GM23338 (cell line): ENCODE measurements at regions not wholly inside any gene's neighbourhood (a gene's known extent, or its start where the extent isn't known, plus 50 kb on each side); places are given as distances from the start of the nearest gene placed in this dataset.

Experiments used
- ATAC-seq: fragments of 200-7000 bp; cut with Tn5 transposase; 3 replicates; pipeline ENCODE4 v1.9.1; 2020
- DNase-seq: peaks from one replicate; pipeline ENCODE4 v3.0.0-alpha.2; 2015; ENCODE audit warnings: low spot score
- H2AFZ ChIP-seq: fragments of 200-600 bp; sonication (generic); 2 replicates; pipeline ENCODE4 v1.8.0; 2016; ENCODE audit warnings: antibody characterized with exemption, mild to moderate bottlenecking, moderate library complexity
- H3F3A ChIP-seq: fragments of 200-600 bp; sonication (generic); replicated peaks from 2 replicates; pipeline ENCODE4 v1.8.0; 2017; ENCODE audit warnings: antibody characterized with exemption, mixed run types, low read depth
- H3K27ac ChIP-seq: fragments of 200-600 bp; sonication (generic); 2 replicates; pipeline ENCODE4 v1.6.1; 2016; ENCODE audit warnings: low read depth
- H3K27me3 ChIP-seq: fragments of 200-600 bp; sonication (generic); 2 replicates; pipeline ENCODE4 v1.8.0; 2016; ENCODE audit warnings: mild to moderate bottlenecking, mixed run types, moderate library complexity; ENCODE audit not compliant: insufficient read depth
- H3K36me3 ChIP-seq: fragments of 200-600 bp; sonication (generic); 2 replicates; pipeline ENCODE4 v1.8.0; 2016; ENCODE audit warnings: mild to moderate bottlenecking; ENCODE audit not compliant: insufficient read depth
- H3K4me1 ChIP-seq: fragments of 200-600 bp; sonication (generic); 2 replicates; pipeline ENCODE4 v1.8.0; 2016; ENCODE audit warnings: mild to moderate bottlenecking, moderate library complexity; ENCODE audit not compliant: insufficient read depth
- H3K4me2 ChIP-seq: fragments of 200-600 bp; sonication (generic); 2 replicates; pipeline ENCODE4 v1.7.1; 2017; ENCODE audit warnings: mixed run types
- H3K4me3 ChIP-seq: fragments of 200-600 bp; sonication (generic); 2 replicates; pipeline ENCODE4 v1.6.1; 2016; ENCODE audit warnings: mixed run types
- H3K79me2 ChIP-seq: fragments of 200-600 bp; sonication (generic); replicated peaks from 2 replicates; pipeline ENCODE4 v1.8.0; 2017; ENCODE audit warnings: mild to moderate bottlenecking; ENCODE audit not compliant: insufficient read depth
- H3K9me2 ChIP-seq: fragments of 200-600 bp; sonication (generic); 2 replicates; pipeline ENCODE4 v1.8.0; 2017; ENCODE audit not compliant: insufficient read depth
- H4K20me1 ChIP-seq: fragments of 200-600 bp; sonication (generic); replicated peaks from 2 replicates; pipeline ENCODE4 v1.8.0; 2017; ENCODE audit warnings: mild to moderate bottlenecking; ENCODE audit not compliant: insufficient read depth
- H3K27ac Mint-ChIP-seq: 2 replicates; pipeline ENCODE4 v1.8.0; 2020; ENCODE audit warnings: inconsistent platforms, mild to moderate bottlenecking, moderate library complexity, mixed read lengths
- H3K27me3 Mint-ChIP-seq: 3 replicates; pipeline ENCODE4 v1.8.0; 2022; ENCODE audit warnings: low read depth, mild to moderate bottlenecking, moderate library complexity, mixed read lengths, inconsistent platforms; ENCODE audit not compliant: insufficient read depth, poor library complexity
- H3K36me3 Mint-ChIP-seq: 3 replicates; pipeline ENCODE4 v1.8.0; 2021; ENCODE audit warnings: low read depth, mild to moderate bottlenecking, inconsistent platforms, moderate library complexity, mixed read lengths
- H3K4me1 Mint-ChIP-seq: 3 replicates; pipeline ENCODE4 v1.8.0; 2020; ENCODE audit warnings: mild to moderate bottlenecking, inconsistent platforms, mixed read lengths
- H3K4me3 Mint-ChIP-seq: 3 replicates; pipeline ENCODE4 v1.8.0; 2021; ENCODE audit warnings: moderate library complexity, mild to moderate bottlenecking, inconsistent platforms, mixed read lengths
- H3K9me3 Mint-ChIP-seq: 3 replicates; pipeline ENCODE4 v1.8.0; 2020; ENCODE audit warnings: moderate library complexity, mild to moderate bottlenecking, inconsistent platforms, mixed read lengths
- CREB1 ChIP-seq: fragments of 250-450 bp; sonication (Bioruptor Pico); IDR thresholded peaks from 2 replicates; pipeline ENCODE4 v1.5.0; 2020; ENCODE audit warnings: low read depth, mild to moderate bottlenecking, moderate library complexity
- EZH2 ChIP-seq: fragments of 200-600 bp; sonication (generic); IDR thresholded peaks from one replicate; pipeline ENCODE4 v1.8.0; 2017; ENCODE audit warnings: antibody characterized with exemption, mild to moderate bottlenecking, low read depth; ENCODE audit not compliant: unreplicated experiment
- EZH2phosphoT487 ChIP-seq: fragments of 200-600 bp; sonication (generic); IDR thresholded peaks from one replicate; pipeline ENCODE4 v1.8.1; 2018; ENCODE audit warnings: antibody characterized with exemption; ENCODE audit not compliant: unreplicated experiment
- JUNB ChIP-seq: IDR thresholded peaks from one replicate; pipeline ENCODE4 v1.6.1; 2016; ENCODE audit warnings: antibody characterized with exemption; ENCODE audit not compliant: unreplicated experiment
- NANOG ChIP-seq: IDR thresholded peaks from 2 replicates; pipeline ENCODE4 v1.6.1; 2016; ENCODE audit warnings: antibody characterized with exemption, borderline replicate concordance
- ZNF114 ChIP-seq: fragments of 250-450 bp; sonication (Bioruptor Pico); IDR thresholded peaks from 2 replicates; pipeline ENCODE4 v1.5.0; 2020; ENCODE audit warnings: mild to moderate bottlenecking, moderate library complexity
- ZNF331 ChIP-seq: fragments of 250-450 bp; sonication (Bioruptor Pico); IDR thresholded peaks from 2 replicates; pipeline ENCODE4 v1.5.0; 2020; ENCODE audit warnings: low read depth, mild to moderate bottlenecking, moderate library complexity
- TF ChIP-seq, protein P1 (sequence below), 2 experiments: fragments of 200-600 bp in 1 of 2; sonication (generic) in 1 of 2; conservative IDR thresholded peaks; 2 replicates each; pipeline versions ENCODE4 v1.5.1 to v1.6.1; 2016 to 2017; ENCODE audit warnings: antibody characterized with exemption in 2 of 2, low read depth in 2 of 2, mild to moderate bottlenecking in 2 of 2, moderate library complexity in 1 of 2
- TF ChIP-seq, protein P2 (sequence below): fragments of 250-450 bp; sonication (Bioruptor Pico); IDR thresholded peaks from 2 replicates; pipeline ENCODE4 v1.5.0; 2020; ENCODE audit warnings: mild to moderate bottlenecking, moderate library complexity
- TF ChIP-seq, protein P3 (sequence below): IDR thresholded peaks from one replicate; pipeline ENCODE4 v1.6.1; 2018; ENCODE audit warnings: antibody characterized with exemption; ENCODE audit not compliant: unreplicated experiment

DNA sequence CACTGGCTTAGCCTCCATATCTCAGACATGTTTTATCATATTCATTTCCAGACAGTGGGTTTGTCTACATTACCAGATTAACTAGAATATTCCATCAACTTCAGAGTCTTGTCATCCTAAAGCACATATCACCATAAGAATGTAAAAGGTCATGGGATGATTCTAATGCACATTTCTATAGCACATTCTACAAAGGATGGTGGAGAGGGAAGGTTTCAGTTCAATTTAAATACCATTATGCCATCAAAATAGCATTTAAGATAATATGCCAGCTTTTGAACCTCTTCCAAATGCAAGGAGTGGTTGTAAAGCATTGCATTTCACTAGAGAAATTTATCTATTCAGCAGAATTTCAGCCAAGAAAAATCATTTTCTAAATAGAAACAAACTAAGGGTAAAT, 970.5 kb downstream of the TTLL7 start:
- no peaks in the 10 kb centered on the region for H3K27me3 ChIP-seq
- Mint-ChIP-seq H3K36me3 (peaks cover 26% of the 10 kb centered on the region), H3K27ac (no peak overlapping the region; the same call in 1 of the 2 replicates), H3K4me1 (peaks cover 12% of the 10 kb centered on the region), H3K9me3 (peaks cover 23% of the 10 kb centered on the region), H3K4me3 (no peak overlapping the region), H3K27me3 (no peaks in the 10 kb centered on the region)
- H3K36me3 ChIP-seq, result no peaks in the 10 kb centered on the region
- TF ChIP-seq, protein P1, sequence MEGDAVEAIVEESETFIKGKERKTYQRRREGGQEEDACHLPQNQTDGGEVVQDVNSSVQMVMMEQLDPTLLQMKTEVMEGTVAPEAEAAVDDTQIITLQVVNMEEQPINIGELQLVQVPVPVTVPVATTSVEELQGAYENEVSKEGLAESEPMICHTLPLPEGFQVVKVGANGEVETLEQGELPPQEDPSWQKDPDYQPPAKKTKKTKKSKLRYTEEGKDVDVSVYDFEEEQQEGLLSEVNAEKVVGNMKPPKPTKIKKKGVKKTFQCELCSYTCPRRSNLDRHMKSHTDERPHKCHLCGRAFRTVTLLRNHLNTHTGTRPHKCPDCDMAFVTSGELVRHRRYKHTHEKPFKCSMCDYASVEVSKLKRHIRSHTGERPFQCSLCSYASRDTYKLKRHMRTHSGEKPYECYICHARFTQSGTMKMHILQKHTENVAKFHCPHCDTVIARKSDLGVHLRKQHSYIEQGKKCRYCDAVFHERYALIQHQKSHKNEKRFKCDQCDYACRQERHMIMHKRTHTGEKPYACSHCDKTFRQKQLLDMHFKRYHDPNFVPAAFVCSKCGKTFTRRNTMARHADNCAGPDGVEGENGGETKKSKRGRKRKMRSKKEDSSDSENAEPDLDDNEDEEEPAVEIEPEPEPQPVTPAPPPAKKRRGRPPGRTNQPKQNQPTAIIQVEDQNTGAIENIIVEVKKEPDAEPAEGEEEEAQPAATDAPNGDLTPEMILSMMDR (conservative IDR thresholded peaks at IDR 0.05; ENCODE audit: low read depth in 2 of 2), result no peak
- no peak for TF ChIP-seq CREB1 (CRISPR knock-in tag)
- DNase-seq (no peak), ATAC-seq (no peak)
- H3K79me2 ChIP-seq, result no peaks in the 10 kb centered on the region
- 0 out of 2 replicates have a peak, but pooled peaks cover 4% of the 10 kb centered on the region for H3K9me2 ChIP-seq
- H3K4me1 ChIP-seq, result peaks cover 17% of the 10 kb centered on the region; the same call in 1 of the 2 replicates
- no peak overlapping the region for H3K27ac ChIP-seq
- no peak overlapping the region for H3K4me3 ChIP-seq
- H3F3A ChIP-seq, result no peaks in the 10 kb centered on the region
- no peak overlapping the region for H2AFZ ChIP-seq
- H4K20me1 ChIP-seq, result no peaks in the 10 kb centered on the region
- no peak overlapping the region for H3K4me2 ChIP-seq

DNA sequence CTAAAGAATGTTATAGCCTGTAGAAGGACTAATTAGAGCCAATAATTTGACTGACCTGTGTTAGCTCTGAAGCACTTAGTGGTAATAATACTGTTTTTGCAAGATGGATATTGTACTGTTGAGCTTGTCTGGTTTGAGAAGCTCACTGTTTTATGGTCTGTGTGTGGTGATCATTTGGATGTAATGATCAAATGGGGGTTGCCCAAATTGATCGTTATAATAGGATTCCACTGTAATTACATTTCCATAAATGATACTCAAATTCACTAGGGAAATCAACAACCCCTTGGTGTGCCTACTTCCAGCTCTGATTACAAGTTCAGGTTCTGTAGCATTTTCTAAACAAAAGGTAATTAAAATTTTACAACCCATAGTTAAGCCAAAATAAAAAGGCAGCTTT, 971.4 kb downstream of the TTLL7 start:
- Mint-ChIP-seq H3K27me3 (no peaks in the 10 kb centered on the region), H3K9me3 (peaks cover 13% of the 10 kb centered on the region), H3K27ac (no peak overlapping the region), H3K4me3 (no peak overlapping the region), H3K36me3 (peaks cover 17% of the 10 kb centered on the region), H3K4me1 (peaks cover 12% of the 10 kb centered on the region)
- no peak for DNase-seq
- no peak overlapping the region for H2AFZ ChIP-seq
- H3K4me3 ChIP-seq, result no peak overlapping the region
- H3K4me1 ChIP-seq, result peaks cover 17% of the 10 kb centered on the region; the same call in 1 of the 2 replicates
- no peak overlapping the region for H3K4me2 ChIP-seq
- H3K36me3 ChIP-seq, result no peaks in the 10 kb centered on the region
- no peaks in the 10 kb centered on the region for H4K20me1 ChIP-seq
- no peak overlapping the region for H3K27ac ChIP-seq
- H3F3A ChIP-seq, result no peaks in the 10 kb centered on the region
- 0 out of 2 replicates have a peak, but pooled peaks cover 4% of the 10 kb centered on the region for H3K9me2 ChIP-seq
- no peaks in the 10 kb centered on the region for H3K27me3 ChIP-seq
- no peaks in the 10 kb centered on the region for H3K79me2 ChIP-seq
- no peak for ATAC-seq
- TF ChIP-seq EZH2phosphoT487, result no peak
- TF ChIP-seq, protein P2, sequence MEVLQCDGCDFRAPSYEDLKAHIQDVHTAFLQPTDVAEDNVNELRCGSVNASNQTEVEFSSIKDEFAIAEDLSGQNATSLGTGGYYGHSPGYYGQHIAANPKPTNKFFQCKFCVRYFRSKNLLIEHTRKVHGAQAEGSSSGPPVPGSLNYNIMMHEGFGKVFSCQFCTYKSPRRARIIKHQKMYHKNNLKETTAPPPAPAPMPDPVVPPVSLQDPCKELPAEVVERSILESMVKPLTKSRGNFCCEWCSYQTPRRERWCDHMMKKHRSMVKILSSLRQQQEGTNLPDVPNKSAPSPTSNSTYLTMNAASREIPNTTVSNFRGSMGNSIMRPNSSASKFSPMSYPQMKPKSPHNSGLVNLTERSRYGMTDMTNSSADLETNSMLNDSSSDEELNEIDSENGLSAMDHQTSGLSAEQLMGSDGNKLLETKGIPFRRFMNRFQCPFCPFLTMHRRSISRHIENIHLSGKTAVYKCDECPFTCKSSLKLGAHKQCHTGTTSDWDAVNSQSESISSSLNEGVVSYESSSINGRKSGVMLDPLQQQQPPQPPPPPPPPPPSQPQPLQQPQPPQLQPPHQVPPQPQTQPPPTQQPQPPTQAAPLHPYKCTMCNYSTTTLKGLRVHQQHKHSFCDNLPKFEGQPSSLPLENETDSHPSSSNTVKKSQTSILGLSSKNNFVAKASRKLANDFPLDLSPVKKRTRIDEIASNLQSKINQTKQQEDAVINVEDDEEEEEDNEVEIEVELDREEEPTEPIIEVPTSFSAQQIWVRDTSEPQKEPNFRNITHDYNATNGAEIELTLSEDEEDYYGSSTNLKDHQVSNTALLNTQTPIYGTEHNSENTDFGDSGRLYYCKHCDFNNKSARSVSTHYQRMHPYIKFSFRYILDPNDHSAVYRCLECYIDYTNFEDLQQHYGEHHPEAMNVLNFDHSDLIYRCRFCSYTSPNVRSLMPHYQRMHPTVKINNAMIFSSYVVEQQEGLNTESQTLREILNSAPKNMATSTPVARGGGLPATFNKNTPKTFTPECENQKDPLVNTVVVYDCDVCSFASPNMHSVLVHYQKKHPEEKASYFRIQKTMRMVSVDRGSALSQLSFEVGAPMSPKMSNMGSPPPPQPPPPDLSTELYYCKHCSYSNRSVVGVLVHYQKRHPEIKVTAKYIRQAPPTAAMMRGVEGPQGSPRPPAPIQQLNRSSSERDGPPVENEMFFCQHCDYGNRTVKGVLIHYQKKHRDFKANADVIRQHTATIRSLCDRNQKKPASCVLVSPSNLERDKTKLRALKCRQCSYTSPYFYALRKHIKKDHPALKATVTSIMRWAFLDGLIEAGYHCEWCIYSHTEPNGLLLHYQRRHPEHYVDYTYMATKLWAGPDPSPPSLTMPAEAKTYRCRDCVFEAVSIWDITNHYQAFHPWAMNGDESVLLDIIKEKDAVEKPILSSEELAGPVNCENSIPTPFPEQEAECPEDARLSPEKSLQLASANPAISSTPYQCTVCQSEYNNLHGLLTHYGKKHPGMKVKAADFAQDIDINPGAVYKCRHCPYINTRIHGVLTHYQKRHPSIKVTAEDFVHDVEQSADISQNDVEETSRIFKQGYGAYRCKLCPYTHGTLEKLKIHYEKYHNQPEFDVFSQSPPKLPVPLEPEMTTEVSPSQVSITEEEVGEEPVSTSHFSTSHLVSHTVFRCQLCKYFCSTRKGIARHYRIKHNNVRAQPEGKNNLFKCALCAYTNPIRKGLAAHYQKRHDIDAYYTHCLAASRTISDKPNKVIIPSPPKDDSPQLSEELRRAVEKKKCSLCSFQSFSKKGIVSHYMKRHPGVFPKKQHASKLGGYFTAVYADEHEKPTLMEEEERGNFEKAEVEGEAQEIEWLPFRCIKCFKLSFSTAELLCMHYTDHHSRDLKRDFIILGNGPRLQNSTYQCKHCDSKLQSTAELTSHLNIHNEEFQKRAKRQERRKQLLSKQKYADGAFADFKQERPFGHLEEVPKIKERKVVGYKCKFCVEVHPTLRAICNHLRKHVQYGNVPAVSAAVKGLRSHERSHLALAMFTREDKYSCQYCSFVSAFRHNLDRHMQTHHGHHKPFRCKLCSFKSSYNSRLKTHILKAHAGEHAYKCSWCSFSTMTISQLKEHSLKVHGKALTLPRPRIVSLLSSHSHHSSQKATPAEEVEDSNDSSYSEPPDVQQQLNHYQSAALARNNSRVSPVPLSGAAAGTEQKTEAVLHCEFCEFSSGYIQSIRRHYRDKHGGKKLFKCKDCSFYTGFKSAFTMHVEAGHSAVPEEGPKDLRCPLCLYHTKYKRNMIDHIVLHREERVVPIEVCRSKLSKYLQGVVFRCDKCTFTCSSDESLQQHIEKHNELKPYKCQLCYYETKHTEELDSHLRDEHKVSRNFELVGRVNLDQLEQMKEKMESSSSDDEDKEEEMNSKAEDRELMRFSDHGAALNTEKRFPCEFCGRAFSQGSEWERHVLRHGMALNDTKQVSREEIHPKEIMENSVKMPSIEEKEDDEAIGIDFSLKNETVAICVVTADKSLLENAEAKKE, result no peak
- TF ChIP-seq ZNF331 (CRISPR knock-in tag), result no peak
- TF ChIP-seq, protein P3, sequence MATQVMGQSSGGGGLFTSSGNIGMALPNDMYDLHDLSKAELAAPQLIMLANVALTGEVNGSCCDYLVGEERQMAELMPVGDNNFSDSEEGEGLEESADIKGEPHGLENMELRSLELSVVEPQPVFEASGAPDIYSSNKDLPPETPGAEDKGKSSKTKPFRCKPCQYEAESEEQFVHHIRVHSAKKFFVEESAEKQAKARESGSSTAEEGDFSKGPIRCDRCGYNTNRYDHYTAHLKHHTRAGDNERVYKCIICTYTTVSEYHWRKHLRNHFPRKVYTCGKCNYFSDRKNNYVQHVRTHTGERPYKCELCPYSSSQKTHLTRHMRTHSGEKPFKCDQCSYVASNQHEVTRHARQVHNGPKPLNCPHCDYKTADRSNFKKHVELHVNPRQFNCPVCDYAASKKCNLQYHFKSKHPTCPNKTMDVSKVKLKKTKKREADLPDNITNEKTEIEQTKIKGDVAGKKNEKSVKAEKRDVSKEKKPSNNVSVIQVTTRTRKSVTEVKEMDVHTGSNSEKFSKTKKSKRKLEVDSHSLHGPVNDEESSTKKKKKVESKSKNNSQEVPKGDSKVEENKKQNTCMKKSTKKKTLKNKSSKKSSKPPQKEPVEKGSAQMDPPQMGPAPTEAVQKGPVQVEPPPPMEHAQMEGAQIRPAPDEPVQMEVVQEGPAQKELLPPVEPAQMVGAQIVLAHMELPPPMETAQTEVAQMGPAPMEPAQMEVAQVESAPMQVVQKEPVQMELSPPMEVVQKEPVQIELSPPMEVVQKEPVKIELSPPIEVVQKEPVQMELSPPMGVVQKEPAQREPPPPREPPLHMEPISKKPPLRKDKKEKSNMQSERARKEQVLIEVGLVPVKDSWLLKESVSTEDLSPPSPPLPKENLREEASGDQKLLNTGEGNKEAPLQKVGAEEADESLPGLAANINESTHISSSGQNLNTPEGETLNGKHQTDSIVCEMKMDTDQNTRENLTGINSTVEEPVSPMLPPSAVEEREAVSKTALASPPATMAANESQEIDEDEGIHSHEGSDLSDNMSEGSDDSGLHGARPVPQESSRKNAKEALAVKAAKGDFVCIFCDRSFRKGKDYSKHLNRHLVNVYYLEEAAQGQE, result no peak
- no peak for TF ChIP-seq JUNB
- TF ChIP-seq NANOG, result no peak
- TF ChIP-seq ZNF114 (CRISPR knock-in tag), result no peak
- no peak for TF ChIP-seq EZH2
- no peak for TF ChIP-seq CREB1 (CRISPR knock-in tag)
